ENCODE measurements at regions not wholly inside any gene's neighbourhood (a gene's known extent, or its start where the extent isn't known, plus 50 kb on each side); places are given as distances from the start of the nearest gene placed in this dataset.
"Not testable (repeated sequence)": the region's sequence is repeated elsewhere in the genome, so short reads cannot be mapped to it uniquely, and the experiment has no call there.

GRCh38 chr3:144477593-144477992 lies 506.0 kb downstream of the DIPK2A start:
- FAIRE-seq, result no peak

- no peak for FAIRE-seq
These were observed 508.8 kb downstream of the DIPK2A start for GRCh38 chr3:144480416-144480919.

- no peak for FAIRE-seq
These were observed 511.3 kb downstream of the DIPK2A start for GRCh38 chr3:144482876-144483275.

GRCh38 chr3:144487011-144487410 lies 515.4 kb downstream of the DIPK2A start:
- FAIRE-seq, result no peak

GRCh38 chr3:144488927-144489326 lies 517.3 kb downstream of the DIPK2A start:
- FAIRE-seq, result no peak

- no peak for FAIRE-seq
These were observed 519.7 kb downstream of the DIPK2A start for GRCh38 chr3:144491333-144491732.

- not testable (repeated sequence) for FAIRE-seq
These were observed 523.0 kb downstream of the DIPK2A start for GRCh38 chr3:144494651-144495050.

GRCh38 chr3:144496141-144496835 lies 524.7 kb downstream of the DIPK2A start:
- no peak for FAIRE-seq

- FAIRE-seq, result no peak
These were observed 525.8 kb downstream of the DIPK2A start for GRCh38 chr3:144497452-144497851.

GRCh38 chr3:144499001-144499930 lies 527.6 kb downstream of the DIPK2A start:
- FAIRE-seq, result no peak

- no peak for FAIRE-seq
These were observed 529.8 kb downstream of the DIPK2A start for GRCh38 chr3:144501467-144501866.

GRCh38 chr3:144502402-144502801 lies 530.8 kb downstream of the DIPK2A start:
- FAIRE-seq, result no peak

GRCh38 chr3:144506375-144506774 lies 534.8 kb downstream of the DIPK2A start:
- FAIRE-seq, result not testable (repeated sequence)

- FAIRE-seq, result no peak
These were observed 539.7 kb downstream of the DIPK2A start for GRCh38 chr3:144511346-144511745.

- no peak for FAIRE-seq
These were observed 544.4 kb downstream of the DIPK2A start for GRCh38 chr3:144516026-144516425.

- no peak for FAIRE-seq
These were observed 545.0 kb downstream of the DIPK2A start for GRCh38 chr3:144516589-144516988.

GRCh38 chr3:144521131-144521530 lies 549.5 kb downstream of the DIPK2A start:
- FAIRE-seq, result no peak

- no peak for FAIRE-seq
These were observed 550.8 kb downstream of the DIPK2A start for GRCh38 chr3:144522456-144522855.

- FAIRE-seq, result no peak
These were observed 551.8 kb downstream of the DIPK2A start for GRCh38 chr3:144523396-144523795.

- no peak for FAIRE-seq
These were observed 552.9 kb downstream of the DIPK2A start for GRCh38 chr3:144524531-144524930.

- FAIRE-seq, result no peak
These were observed 557.9 kb downstream of the DIPK2A start for GRCh38 chr3:144529566-144529965.

- FAIRE-seq, result no peak
These were observed 573.2 kb downstream of the DIPK2A start for GRCh38 chr3:144544871-144545270.

GRCh38 chr3:144546539-144546938 lies 574.9 kb downstream of the DIPK2A start:
- no peak for FAIRE-seq

GRCh38 chr3:144548346-144548745 lies 576.7 kb downstream of the DIPK2A start:
- FAIRE-seq, result no peak

Measured in G401.6 (cell line).